Right lobe of liver (tissue), 4 donors: ENCODE measurements at regions not wholly inside any gene's neighbourhood (a gene's known extent, or its start where the extent isn't known, plus 50 kb on each side); places are given as distances from the start of the nearest gene placed in this dataset.

Experiments
- CTCF ChIP-seq, 4 donors: fragments of 200-600 bp in 3 of 4; fragments of 450-650 bp in 1 of 4; IDR thresholded peaks; one replicate each; pipeline versions ENCODE4 v1.5.1 to v1.8.0; 2016 to 2022; ENCODE audit warnings: antibody characterized with exemption in 4 of 4, mild to moderate bottlenecking in 2 of 4
- POLR2A ChIP-seq: fragments of 450-650 bp; IDR thresholded peaks from one replicate; pipeline ENCODE4 v1.6.1; 2017; ENCODE audit warnings: antibody characterized with exemption, mild to moderate bottlenecking
- donor health status: DM: no; HTN: no; CAD: no.
- donor health status: DM: no; HTN: no; CAD: no.
- donor health status: DM: no; HTN: yes; CAD: no.

GRCh38 chr3:6447166-6447801 is 413.6 kb upstream of the GRM7 start:
- TF ChIP-seq CTCF (IDR thresholded peaks at IDR 0.05) (no peak), POLR2A (no peak)
